Urinary bladder (tissue), 3 donors: ENCODE measurements at regions not wholly inside any gene's neighbourhood (a gene's known extent, or its start where the extent isn't known, plus 50 kb on each side); places are given as distances from the start of the nearest gene placed in this dataset.
A peak's percentile ranks its signal among the peaks of the same experiment; 100 is the strongest.

Source experiments
- DNase-seq: peaks from one replicate; pipeline ENCODE4 v3.0.0-alpha.2; 2015; ENCODE audit errors: extremely low spot score
- H3K27ac ChIP-seq: one replicate; pipeline ENCODE4 v1.5.1; 2013; ENCODE audit warnings: low read depth, mild to moderate bottlenecking, moderate library complexity
- H3K36me3 ChIP-seq: one replicate; pipeline ENCODE4 v1.6.1; 2013; ENCODE audit warnings: mild to moderate bottlenecking, moderate library complexity; ENCODE audit not compliant: insufficient read depth
- H3K4me1 ChIP-seq: one replicate; pipeline ENCODE4 v1.6.1; 2013; ENCODE audit warnings: mild to moderate bottlenecking, moderate library complexity; ENCODE audit not compliant: insufficient read depth
- H3K4me3 ChIP-seq: one replicate; pipeline ENCODE4 v1.5.1; 2013; ENCODE audit warnings: low read depth, low read length
- WGBS: extraction: QIAGEN DNeasy Blood & Tissue Kit; methylation state at CpG from one replicate; pipeline ENCODE4 v1.1.7; 2013; 5-methylcytosine and 5-hydroxymethylcytosine counted together
- donor health status: healthy with polysubstance abuse.
- donor health status: healthy.

DNA sequence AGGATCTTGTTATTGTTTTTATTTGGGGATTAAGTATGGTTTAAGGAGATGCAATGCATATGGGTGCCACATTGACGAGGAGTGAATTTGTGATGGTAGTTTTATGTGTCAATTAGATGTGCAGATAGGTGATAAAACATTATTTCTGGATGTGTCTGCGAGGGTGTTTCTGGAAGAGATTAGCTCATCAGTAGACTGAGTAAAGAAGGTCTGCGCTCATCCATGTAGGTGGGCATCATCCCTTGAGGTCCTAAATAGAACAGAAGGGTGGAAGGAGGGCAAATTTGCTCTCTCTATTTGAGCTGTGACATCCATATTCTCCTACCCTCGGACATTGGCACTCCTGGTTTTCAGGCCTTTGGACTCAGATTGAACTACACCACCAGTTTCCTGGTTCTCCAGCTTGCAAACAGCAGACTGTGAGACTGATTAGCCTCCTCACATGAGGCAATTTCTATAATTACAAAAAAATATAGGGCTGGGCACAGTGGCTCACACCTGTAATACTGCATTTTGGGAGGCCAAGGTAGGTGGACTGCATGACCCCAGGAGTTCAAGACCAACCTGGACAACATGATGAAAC is 118.2 kb upstream of the ZNF678 start:
- Histone ChIP-seq H3K27ac (no peak overlapping the region), H3K36me3 (no peaks in the 10 kb centered on the region), H3K4me1 (no peaks in the 10 kb centered on the region), H3K4me3 (no peak overlapping the region)
- DNase-seq: no peak
- 95% methylated on average over 4 of the region's 4 CpGs for WGBS

DNA sequence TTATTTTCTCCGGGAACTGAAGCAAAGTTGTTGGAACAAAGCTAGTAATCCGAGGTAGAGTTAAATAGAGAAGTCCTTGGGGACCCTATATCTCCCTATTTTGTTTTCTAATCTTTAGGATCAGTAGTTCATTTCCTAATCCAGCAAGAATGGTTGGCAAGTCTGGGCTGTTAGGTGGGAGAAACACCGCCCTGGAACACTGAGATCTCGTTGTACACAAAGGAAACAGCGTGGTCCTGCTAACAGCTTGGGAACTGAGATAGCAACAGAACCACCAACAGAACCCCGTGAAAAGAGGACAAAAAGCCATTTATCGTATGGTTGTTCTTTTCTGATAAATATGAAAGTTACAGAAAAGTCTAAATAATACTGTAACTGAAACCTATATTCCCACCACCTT is 121.9 kb upstream of the CDC42BPA start:
- 59% methylated on average over 7 of the region's 7 CpGs for WGBS
- Histone ChIP-seq H3K4me3 (no peak overlapping the region), H3K4me1 (no peaks in the 10 kb centered on the region), H3K36me3 (no peaks in the 10 kb centered on the region), H3K27ac (no peak overlapping the region)
- DNase-seq: no peak

DNA sequence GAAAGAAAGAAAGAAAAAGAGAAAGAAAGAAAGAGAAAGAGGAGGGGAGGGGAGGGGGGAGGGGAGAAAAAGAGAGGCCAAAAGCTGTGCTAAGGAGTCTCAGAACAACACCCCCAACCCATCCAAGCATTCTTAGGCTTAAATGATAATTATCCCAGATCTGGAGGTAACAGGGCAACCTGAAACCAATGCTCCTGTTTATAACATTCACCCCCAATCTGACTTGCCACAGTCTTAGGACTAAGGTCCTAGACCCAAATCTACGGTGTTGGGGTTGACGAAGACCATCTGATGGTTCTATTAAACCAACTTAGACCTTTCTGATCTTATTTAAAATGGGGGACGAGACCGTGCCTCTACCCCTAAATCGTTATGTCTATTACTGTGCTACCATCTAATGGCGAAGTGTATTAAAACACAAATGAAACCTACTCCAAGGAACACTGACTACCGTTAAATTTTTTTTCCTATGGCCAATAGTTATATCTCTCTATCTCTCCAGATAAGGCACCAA is 119.3 kb upstream of the CDC42BPA start:
- DNase-seq: no peak
- Histone ChIP-seq H3K4me3 (peak overlapping the region; percentile 4), H3K27ac (no peak overlapping the region), H3K4me1 (peaks cover 1% of the 10 kb centered on the region), H3K36me3 (no peaks in the 10 kb centered on the region)
- 6% methylated on average over 7 of the region's 7 CpGs for WGBS

DNA sequence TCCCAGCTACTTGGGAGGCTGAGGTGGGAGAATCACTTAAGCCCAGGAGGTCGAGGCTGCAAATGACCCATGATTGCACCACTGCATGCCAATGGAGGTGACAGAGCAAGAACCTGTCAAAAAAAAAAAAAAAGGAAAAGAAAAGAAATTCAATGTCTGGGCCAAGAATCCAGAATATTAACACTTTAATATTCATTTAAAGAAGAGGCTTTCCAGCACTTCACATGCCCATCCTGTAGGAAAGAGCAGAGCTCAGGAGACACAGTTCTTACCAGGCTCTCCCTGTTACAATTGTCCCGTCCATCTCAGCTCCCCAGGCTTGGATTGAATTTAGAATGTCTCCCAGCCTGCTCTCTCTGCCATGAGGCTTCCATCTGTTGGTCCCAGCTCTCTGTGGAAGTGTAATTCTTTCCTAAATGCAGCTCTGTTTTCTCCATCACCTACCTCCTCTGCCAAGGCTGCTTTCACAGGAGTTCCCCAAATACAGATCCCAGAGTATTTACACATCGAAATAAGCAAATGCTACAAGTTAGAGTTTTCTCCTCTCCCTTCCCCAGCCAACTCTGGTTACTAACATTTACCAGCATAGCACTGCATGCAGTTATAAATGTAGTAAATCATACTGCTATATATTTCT is 116.6 kb upstream of the CDC42BPA start:
- no peak overlapping the region for H3K4me3 ChIP-seq
- WGBS: 72% methylated on average over 3 of the region's 3 CpGs
- no peak overlapping the region for H3K27ac ChIP-seq
- H3K4me1 ChIP-seq: peaks cover 1% of the 10 kb centered on the region
- no peak for DNase-seq
- H3K36me3 ChIP-seq: no peaks in the 10 kb centered on the region

DNA sequence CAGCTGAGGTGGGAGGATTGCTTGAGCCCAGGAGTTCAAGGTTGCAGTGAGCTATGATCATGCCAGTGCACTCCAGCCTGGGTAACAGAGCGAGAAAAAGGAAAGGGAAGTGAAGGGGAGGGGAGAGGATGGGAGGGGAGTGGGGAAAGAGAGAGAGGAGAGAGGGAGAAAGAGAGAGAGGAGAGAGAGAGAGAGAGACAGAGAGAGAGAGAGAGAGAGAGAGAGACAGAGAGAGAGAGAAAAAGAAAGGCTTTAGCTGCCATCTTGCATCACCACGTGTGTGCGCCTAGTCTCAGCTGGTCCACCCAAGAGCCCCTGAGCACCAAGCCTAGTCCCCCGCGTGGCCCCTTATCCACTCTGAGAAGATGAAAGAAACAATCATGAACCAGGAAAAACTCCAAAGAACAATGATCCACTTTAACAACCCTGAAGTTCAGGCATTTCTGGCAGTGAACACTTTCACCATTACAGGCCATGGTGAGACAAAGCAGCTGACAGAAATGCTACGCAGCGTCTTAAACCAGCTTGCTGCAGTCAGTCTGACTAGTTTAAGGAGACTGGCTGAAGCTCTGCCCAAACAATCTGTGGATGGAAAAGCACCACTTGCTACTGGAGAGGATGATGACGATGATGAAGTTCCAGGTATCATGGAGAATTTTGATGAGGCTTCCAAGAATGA is 115.5 kb upstream of the CDC42BPA start:
- no peak overlapping the region for H3K27ac ChIP-seq
- WGBS: 62% methylated on average over 8 of the region's 8 CpGs
- peak; percentile 40 for DNase-seq

DNA sequence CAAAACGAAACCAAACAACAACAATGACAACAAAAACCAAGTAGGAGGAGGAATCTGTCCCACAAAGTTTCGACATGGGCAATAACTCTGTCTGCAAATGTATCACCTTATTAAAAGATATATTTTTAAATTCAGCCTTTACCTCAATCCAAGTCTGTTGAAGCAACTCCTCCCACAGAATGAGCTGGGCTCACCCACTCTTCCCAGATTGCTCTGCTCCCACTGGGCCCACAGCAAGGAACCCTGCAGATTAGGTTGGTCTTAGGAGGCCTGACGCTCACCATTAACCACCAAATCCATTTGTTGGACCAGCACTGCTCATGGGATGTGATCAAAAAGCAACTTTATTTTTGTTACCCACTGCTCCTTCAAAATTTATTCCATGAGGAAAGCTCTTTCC is 114.7 kb upstream of the CDC42BPA start:
- 89% methylated on average over 3 of the region's 3 CpGs for WGBS
- no peaks in the 10 kb centered on the region for H3K36me3 ChIP-seq
- H3K4me1 ChIP-seq: peaks cover 1% of the 10 kb centered on the region
- DNase-seq: no peak
- H3K4me3 ChIP-seq: no peak overlapping the region
- no peak overlapping the region for H3K27ac ChIP-seq

More for the DNA sequence above, 115.5 kb upstream of the CDC42BPA start:
- Histone ChIP-seq H3K36me3 (no peaks in the 10 kb centered on the region), H3K4me3 (no peak overlapping the region), H3K4me1 (peaks cover 1% of the 10 kb centered on the region)

DNA sequence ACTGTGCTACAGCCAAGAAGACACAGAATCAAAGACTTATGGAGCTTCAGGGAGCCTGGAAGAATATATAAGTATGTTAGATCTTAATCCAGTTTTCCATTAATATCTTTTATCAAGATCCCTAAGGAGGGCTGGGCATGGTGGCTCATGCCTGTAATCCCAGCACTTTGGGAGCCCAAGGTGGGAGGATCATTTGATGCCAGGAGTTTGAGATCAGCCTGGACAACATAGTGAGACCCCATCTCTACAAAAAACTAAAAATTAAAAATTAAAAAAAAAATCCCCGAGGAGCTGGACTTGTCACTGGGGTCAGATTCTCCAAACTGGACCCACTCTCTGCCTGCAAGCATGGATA is 113.9 kb upstream of the CDC42BPA start:
- DNase-seq: no peak
- Histone ChIP-seq H3K36me3 (no peaks in the 10 kb centered on the region), H3K27ac (no peak overlapping the region), H3K4me1 (peaks cover 1% of the 10 kb centered on the region), H3K4me3 (no peak overlapping the region)
- WGBS: 91% methylated on average over 1 of the region's 1 CpG

DNA sequence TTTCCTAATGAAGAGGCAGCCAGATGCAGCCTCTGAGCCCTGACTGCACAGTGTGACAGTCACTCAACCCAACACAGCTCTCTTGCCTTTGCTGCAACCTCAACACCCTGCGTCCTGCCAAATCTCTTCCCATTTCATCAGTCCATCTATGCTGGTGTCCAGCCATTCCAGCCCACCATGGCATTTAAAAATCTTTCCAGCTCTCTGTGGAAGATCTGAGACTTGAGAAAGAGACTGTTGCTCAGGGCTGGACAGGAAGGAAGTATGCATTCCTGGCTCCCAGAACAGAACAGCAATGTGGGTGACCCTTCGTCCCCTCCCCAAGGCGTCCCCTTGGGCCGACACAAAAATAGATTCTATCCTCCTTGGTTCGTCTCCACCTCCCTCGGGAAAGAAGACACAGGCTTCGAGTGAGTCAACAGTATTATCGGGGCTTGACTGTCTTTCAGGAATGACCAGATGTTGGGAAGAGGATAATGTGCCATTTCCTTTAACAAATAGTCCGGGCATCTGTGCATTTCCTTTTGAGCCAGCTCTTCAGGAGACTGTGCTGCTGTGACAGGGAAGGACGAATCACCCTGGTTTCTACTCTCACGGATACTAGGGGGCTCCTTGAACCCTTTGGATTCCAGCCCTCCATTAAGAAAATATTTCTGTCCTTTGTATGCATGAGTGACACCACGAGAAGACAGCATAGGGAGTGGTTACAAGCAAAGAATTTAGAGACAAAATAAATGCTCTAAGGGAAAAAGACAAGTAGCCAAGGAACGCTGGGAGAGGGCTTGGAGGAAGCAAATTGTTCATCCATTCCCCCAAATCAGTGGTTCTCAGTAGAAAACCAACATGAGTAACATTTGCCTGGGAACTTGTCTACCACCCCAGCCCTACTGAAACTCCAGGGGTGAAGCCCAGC is 111.4 kb upstream of the CDC42BPA start:
- H3K4me3 ChIP-seq: no peak overlapping the region
- whole genome bisulfite sequencing: 36% methylated on average over 13 of the region's 13 CpGs
- no peak for DNase-seq
- H3K27ac ChIP-seq: no peak overlapping the region
- peaks cover 1% of the 10 kb centered on the region for H3K4me1 ChIP-seq
- H3K36me3 ChIP-seq: no peaks in the 10 kb centered on the region

DNA sequence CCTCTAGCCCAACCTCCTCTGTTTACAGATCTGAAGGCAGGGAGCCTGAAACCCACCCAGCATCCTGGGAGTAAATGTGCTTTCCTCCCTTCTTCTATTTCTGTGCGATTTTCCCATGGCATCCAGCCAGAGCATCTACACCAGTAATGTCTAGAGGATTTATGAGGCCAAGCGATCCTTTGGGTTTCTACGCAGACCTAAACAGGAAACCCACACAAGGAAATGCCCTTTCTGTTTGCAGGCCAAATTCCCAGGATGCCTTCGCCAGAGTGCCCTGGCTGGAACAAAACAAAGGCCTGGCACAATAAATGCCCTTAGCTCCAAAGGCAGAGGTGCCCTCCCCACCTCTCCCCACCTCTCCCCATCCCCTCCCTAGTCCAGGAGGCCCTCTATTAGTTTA is 110.5 kb upstream of the CDC42BPA start:
- WGBS: 27% methylated on average over 4 of the region's 4 CpGs
- H3K4me1 ChIP-seq: peaks cover 1% of the 10 kb centered on the region
- peak; percentile 77 for DNase-seq
- no peak overlapping the region for H3K4me3 ChIP-seq
- H3K27ac ChIP-seq: no peak overlapping the region
- H3K36me3 ChIP-seq: no peaks in the 10 kb centered on the region

DNA sequence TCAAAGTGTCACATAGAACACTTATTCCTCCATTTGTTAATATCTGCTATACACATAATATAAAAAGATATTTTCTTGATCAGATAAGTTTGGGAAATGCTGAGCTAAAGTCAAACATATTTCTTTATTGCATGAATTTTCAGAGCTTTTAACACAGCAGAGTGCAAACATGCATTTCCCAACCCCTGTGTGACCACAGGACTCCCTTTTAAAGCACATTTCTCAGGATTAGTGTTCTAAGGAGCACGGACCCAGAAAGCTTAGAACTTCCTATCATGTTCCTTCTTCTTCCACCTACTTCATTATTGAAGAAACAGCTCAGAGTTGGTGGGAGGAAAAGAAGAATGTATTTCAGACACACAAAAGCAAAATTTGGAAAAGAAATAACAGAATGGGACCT is 109.1 kb upstream of the CDC42BPA start:
- no peak for DNase-seq
- H3K27ac ChIP-seq: no peak overlapping the region
- no peak overlapping the region for H3K4me3 ChIP-seq
- no peaks in the 10 kb centered on the region for H3K4me1 ChIP-seq
- no peaks in the 10 kb centered on the region for H3K36me3 ChIP-seq
- 72% methylated on average over 1 of the region's 1 CpG for WGBS

DNA sequence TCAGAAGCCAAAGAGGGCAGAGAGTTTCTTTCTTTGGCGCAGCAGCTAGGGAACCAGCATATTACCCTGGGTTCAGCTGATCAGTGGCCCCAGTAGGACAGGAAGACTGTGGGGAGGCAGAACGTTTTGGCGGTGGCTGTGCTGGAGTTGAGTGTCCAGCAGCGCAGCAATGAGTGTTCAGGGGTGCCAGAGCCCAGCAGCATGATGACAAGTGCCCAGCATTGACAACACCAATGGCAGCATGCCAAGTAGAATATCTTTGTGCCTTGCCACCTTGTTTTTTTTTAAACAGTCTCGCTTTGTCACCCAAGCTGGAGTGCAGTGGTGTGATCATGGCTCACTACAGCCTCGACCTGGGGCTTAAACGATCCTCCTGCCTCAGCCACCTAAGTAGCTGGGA is 106.7 kb upstream of the CDC42BPA start:
- no peaks in the 10 kb centered on the region for H3K4me1 ChIP-seq
- no peak for DNase-seq
- H3K27ac ChIP-seq: no peak overlapping the region
- H3K4me3 ChIP-seq: no peak overlapping the region
- H3K36me3 ChIP-seq: no peaks in the 10 kb centered on the region
- 80% methylated on average over 7 of the region's 7 CpGs for WGBS

DNA sequence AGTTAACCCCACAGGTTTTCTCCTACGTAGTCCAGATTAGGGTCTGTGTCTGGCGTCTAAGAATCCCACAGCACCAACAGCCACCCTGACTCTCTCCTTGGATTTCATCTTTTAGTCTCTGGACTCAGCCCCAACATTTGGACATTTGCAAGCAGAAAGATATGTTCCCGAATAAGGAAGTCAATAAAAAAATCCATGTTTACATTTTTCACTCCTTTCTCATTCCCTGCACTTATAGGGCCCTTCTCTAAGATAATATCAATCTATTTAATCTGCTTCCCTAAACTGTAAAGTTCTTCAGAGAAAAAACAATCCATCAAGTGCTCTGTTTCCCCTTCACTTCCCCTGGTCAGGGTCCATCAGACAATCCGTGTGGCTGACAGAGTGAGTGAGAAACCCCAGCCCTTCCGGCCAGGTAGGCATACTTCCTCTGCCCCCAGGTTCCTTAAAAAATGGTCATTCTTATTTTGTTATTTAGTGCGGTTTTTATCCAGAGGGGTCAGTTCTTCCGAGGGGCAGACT is 105.9 kb upstream of the CDC42BPA start:
- H3K27ac ChIP-seq: peak overlapping the region; percentile 18
- 26% methylated on average over 7 of the region's 7 CpGs for WGBS
- DNase-seq: no peak

DNA sequence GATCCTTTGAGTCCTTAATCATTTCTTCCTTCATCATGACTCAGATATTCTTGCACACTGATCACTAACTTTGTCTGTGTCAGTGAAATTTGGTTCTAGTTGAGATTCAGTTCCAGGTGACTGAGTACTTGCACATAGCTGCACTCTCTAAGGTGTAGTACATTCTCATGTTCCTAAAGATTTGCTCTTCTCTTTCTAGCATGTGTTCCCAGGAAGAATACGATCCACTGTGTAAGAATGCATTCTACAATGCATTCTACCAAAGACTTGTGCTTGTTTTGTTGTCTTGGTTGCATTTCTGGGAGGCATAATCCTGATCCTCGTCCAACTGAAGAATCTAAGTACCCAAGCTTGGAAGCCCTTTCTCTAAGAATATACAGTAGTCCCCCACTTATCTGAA is 104.3 kb upstream of the CDC42BPA start:
- H3K27ac ChIP-seq: no peak overlapping the region
- no peaks in the 10 kb centered on the region for H3K4me1 ChIP-seq
- H3K4me3 ChIP-seq: no peak overlapping the region
- no peaks in the 10 kb centered on the region for H3K36me3 ChIP-seq
- no peak for DNase-seq
- WGBS: 62% methylated on average over 2 of the region's 2 CpGs

More for the DNA sequence above, 105.9 kb upstream of the CDC42BPA start:
- no peak overlapping the region for H3K4me3 ChIP-seq
- no peaks in the 10 kb centered on the region for H3K36me3 ChIP-seq
- no peaks in the 10 kb centered on the region for H3K4me1 ChIP-seq
